ENCODE measurements at regions not wholly inside any gene's neighbourhood (a gene's known extent, or its start where the extent isn't known, plus 50 kb on each side); places are given as distances from the start of the nearest gene placed in this dataset.

DNA sequence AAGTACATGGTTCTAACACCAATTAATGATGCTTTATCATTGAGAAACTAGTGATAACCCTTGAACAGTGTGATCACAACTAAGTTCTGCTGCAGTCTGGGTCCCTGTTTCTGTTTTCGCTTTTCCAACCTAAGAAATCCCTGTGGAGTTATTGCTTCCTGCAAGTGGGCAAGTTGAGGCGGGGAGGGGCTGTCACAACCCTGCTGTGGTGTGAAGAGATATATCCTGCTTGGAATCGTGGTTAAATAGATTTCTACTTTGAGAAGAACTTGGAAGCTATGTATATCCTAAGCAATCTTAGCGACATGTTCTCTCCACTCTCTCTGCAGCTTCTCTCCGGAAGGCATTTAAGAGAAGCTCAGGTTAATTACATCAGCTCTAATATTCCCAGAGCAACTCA, 1223.6 kb downstream of the EPHA7 start:
- no peak for DNase-seq (ENCODE audit: low read depth)
- H3K4me3 ChIP-seq (ENCODE audit: low read depth, low read length), result no peak overlapping the region
- TF ChIP-seq, protein P1, sequence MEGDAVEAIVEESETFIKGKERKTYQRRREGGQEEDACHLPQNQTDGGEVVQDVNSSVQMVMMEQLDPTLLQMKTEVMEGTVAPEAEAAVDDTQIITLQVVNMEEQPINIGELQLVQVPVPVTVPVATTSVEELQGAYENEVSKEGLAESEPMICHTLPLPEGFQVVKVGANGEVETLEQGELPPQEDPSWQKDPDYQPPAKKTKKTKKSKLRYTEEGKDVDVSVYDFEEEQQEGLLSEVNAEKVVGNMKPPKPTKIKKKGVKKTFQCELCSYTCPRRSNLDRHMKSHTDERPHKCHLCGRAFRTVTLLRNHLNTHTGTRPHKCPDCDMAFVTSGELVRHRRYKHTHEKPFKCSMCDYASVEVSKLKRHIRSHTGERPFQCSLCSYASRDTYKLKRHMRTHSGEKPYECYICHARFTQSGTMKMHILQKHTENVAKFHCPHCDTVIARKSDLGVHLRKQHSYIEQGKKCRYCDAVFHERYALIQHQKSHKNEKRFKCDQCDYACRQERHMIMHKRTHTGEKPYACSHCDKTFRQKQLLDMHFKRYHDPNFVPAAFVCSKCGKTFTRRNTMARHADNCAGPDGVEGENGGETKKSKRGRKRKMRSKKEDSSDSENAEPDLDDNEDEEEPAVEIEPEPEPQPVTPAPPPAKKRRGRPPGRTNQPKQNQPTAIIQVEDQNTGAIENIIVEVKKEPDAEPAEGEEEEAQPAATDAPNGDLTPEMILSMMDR (IDR thresholded peaks at IDR 0.05; ENCODE audit: low read depth, low read length, missing control alignments), result no peak

DNA sequence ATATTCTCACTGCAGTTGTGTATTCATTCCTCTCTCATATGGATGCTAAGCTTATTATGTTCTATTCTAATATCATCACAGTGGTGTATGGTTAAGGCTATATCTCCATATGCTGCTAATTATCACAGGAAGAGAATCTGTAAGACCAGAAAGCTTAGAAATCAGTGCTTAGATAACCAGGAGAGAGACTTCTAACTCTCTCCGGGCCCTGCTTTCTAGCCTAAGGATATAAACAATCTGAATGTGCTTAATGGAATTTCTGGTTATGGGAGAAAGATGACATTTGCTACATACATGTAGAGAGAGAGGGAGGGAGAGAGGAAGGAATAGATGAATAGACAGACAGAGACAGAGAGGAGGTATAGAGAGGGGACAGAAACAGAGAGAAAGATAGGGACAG, 1231.3 kb downstream of the EPHA7 start:
- TF ChIP-seq, protein P1 (IDR thresholded peaks at IDR 0.05; ENCODE audit: low read depth, low read length, missing control alignments), result no peak
- no peak overlapping the region for H3K4me3 ChIP-seq (ENCODE audit: low read depth, low read length)
- no peak for DNase-seq (ENCODE audit: low read depth)

DNA sequence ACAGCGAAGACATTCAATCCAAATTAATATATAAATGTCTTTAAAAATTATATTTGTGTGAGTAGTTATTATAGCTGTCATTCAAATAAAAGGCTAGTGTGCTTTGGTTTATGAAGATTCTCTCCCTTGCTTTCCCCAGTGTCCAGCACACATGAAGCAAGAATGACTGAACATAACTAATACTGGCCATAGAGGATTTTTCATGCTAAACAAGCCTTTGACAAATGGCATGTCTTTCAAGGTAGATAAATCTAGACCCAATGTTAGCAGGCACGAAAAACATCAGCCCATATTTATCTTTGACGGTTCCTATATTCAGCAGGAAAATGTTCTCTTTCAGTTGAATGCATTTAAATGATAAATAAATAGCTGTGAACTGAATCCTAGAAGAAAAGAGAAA, 1234.4 kb downstream of the EPHA7 start:
- DNase-seq (ENCODE audit: low read depth), result no peak
- TF ChIP-seq, protein P1 (IDR thresholded peaks at IDR 0.05; ENCODE audit: low read depth, low read length, missing control alignments), result no peak
- H3K4me3 ChIP-seq (ENCODE audit: low read depth, low read length), result no peak overlapping the region

DNA sequence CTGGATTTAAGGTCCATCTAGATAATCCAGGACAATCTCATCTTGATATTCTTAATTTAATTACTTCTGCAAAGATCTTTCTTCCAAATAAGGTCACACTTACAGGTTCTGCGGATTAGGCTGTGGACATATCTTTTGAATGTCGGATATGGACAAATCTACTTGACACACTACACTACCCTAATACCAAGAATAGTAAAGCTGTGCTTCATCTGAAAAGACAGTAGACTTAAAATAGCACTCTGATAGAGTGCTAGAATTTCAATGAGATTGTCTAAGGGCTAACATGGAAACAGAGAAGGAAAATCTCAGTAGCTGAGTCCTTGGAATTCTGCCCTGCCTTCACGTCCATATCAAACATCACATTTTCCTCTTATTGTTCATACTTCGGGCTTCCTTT, 1238.0 kb downstream of the EPHA7 start:
- no peak for DNase-seq (ENCODE audit: low read depth)
- TF ChIP-seq, protein P1 (IDR thresholded peaks at IDR 0.05; ENCODE audit: low read depth, low read length, missing control alignments), result no peak
- no peak overlapping the region for H3K4me3 ChIP-seq (ENCODE audit: low read depth, low read length)

DNA sequence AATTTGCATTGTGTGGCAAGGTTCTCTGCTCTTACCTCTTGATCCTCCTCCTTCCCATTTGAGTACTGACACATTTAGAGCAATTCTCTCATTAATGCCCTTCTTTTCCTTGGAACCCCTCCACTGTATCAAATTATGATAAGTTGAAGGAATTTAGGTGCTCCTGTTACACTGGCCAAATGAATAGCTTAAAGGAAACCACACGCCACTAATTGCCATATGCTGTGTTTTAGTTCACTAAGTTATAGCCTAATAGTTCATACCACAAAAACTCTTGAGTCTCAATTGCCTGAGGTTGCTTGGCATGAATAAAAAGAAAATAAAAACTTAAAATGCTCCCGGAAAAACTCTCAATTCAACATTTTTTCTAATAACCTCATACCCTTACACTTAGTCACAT, 1239.3 kb downstream of the EPHA7 start:
- TF ChIP-seq, protein P1 (IDR thresholded peaks at IDR 0.05; ENCODE audit: low read depth, low read length, missing control alignments), result no peak
- no peak overlapping the region for H3K4me3 ChIP-seq (ENCODE audit: low read depth, low read length)
- no peak for DNase-seq (ENCODE audit: low read depth)

DNA sequence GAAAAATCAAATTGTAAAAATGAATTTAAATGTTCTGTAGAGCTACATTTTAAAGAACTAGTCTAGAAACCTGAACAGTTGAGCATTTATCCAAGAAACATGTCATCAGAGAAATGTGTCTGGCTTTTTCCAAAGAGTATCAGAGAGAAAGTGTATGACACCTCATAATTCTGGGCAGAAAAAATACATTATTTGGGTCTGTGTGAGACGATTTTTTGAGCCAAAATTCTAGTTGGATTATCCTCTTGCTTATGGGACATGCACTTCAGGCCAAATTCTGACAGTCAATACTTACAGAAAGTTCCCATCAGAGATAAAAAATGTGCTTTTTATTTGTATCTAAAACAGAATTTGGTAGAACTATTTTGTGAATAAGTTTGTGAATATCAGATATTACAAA, 1242.7 kb downstream of the EPHA7 start:
- DNase-seq (ENCODE audit: low read depth), result no peak
- no peak overlapping the region for H3K4me3 ChIP-seq (ENCODE audit: low read depth, low read length)
- TF ChIP-seq, protein P1 (IDR thresholded peaks at IDR 0.05; ENCODE audit: low read depth, low read length, missing control alignments), result no peak

DNA sequence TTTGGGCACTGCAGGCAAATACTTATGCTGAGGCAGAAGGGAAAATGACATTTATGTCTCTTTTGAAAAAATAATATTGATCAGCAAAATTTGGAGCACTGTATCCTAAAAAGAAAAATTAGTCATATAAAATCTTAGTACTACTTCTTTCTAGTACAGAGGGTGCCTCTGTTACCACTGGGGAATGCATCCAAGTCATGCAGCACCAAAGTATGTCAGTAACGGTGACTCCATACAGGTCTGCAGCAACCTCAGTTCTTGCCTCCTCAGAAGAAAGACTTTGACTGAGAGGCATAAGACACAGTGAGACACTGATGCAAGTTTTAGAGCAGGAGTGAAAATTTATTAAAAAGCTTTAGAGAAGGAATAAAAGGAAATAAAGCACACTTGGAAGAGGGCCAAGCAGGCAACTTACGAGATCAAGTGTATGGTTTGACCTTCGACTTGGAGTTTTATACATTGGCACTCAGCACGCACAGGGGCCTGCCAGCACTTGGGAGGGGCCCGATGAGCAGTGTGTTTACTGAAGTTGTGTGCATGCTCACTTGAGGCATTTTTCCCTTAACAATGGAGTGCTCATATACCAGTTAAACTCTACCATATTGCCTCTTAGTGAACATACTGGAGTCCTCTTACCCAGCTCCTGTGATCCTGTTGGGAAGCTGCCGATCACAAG, 1244.8 kb downstream of the EPHA7 start:
- no peak for DNase-seq (ENCODE audit: low read depth)
- H3K4me3 ChIP-seq (ENCODE audit: low read depth, low read length), result no peak overlapping the region
- TF ChIP-seq, protein P1 (IDR thresholded peaks at IDR 0.05; ENCODE audit: low read depth, low read length, missing control alignments), result no peak
